CD4-positive, alpha-beta T cell (primary cell): ENCODE measurements at regions not wholly inside any gene's neighbourhood (a gene's known extent, or its start where the extent isn't known, plus 50 kb on each side); places are given as distances from the start of the nearest gene placed in this dataset.

Source experiments
- ATAC-seq: fragments of 200-7000 bp; cut with Tn5 transposase; one replicate; pipeline ENCODE4 v1.10.0; 2022; ENCODE audit warnings: mild to moderate bottlenecking; ENCODE audit not compliant: poor library complexity
- CTCF ChIA-PET: fragments of 350-600 bp; sonication (Branson Sonifier 250); formaldehyde crosslinking; loops from one replicate; lab custom pipeline; 2021; ENCODE audit warnings: antibody characterized with exemption, inconsistent platforms; lab: Charles Lee
- POLR2A ChIA-PET: fragments of 350-600 bp; sonication (Branson Sonifier 250); formaldehyde crosslinking; loops from one replicate; lab custom pipeline; 2021; ENCODE audit warnings: antibody characterized with exemption, inconsistent platforms; lab: Charles Lee
- DNase-seq, 14 experiments: peaks; one replicate each; pipeline ENCODE4 v3.0.0-alpha.2; 2013 to 2020; ENCODE audit warnings: mixed read lengths in 2 of 14
- H3K27ac ChIP-seq, 2 donors: one replicate each; pipeline versions ENCODE4 v1.5.1 to v1.7.0; 2013; ENCODE audit warnings: low read length in 2 of 2, low read depth in 1 of 2, mild to moderate bottlenecking in 1 of 2
- H3K27me3 ChIP-seq, 2 experiments: 1 replicate in 1 of 2; 2 replicates in 1 of 2; pipeline versions ENCODE4 v1.6.1 to v1.7.0; 2013; ENCODE audit warnings: low read length in 2 of 2, control low read depth in 1 of 2, mild to moderate bottlenecking in 1 of 2, moderate library complexity in 1 of 2; ENCODE audit not compliant: insufficient read depth in 2 of 2, control insufficient read depth in 1 of 2
- H3K36me3 ChIP-seq: one replicate; pipeline ENCODE4 v1.6.1; 2013; ENCODE audit warnings: low read length, control low read depth; ENCODE audit not compliant: insufficient read depth
- H3K4me1 ChIP-seq: one replicate; pipeline ENCODE4 v1.6.1; 2013; ENCODE audit warnings: low read length, control low read depth; ENCODE audit not compliant: insufficient read depth
- H3K4me3 ChIP-seq: one replicate; pipeline ENCODE4 v1.5.1; 2013; ENCODE audit warnings: mild to moderate bottlenecking, low read length, moderate library complexity
- H3K9me3 ChIP-seq, 2 experiments: 1 replicate in 1 of 2; 2 replicates in 1 of 2; pipeline versions ENCODE4 v1.6.1 to v1.7.0; 2013; ENCODE audit warnings: low read length in 2 of 2, mild to moderate bottlenecking in 2 of 2, control low read depth in 1 of 2, moderate library complexity in 1 of 2; ENCODE audit not compliant: control insufficient read depth in 1 of 2, insufficient read depth in 1 of 2
- H3K27ac Mint-ChIP-seq: one replicate; pipeline ENCODE4 v1.8.0; 2020; ENCODE audit warnings: mixed read lengths
- H3K27me3 Mint-ChIP-seq: one replicate; pipeline ENCODE4 v1.8.0; 2021; ENCODE audit warnings: mixed read lengths
- H3K36me3 Mint-ChIP-seq: one replicate; pipeline ENCODE4 v1.8.0; 2021; ENCODE audit warnings: low read depth, mixed read lengths
- H3K4me1 Mint-ChIP-seq: one replicate; pipeline ENCODE4 v1.8.0; 2021; ENCODE audit warnings: low read depth, mixed read lengths
- H3K4me3 Mint-ChIP-seq: one replicate; pipeline ENCODE4 v1.8.0; 2020; ENCODE audit warnings: mild to moderate bottlenecking, mixed read lengths
- H3K9me3 Mint-ChIP-seq: one replicate; pipeline ENCODE4 v1.8.0; 2020; ENCODE audit warnings: mixed read lengths
- intact Hi-C, 2 experiments: fragments of 100-400 bp; cut with DNase I in 1 of 2; cut with micrococcal nuclease in 1 of 2; formaldehyde crosslinking; loops; one replicate each; pipeline versions ENCODE4 v1.15.1 to v1.9.0; 2023 to 2025; cut with DNase I, micrococcal nuclease
- TF ChIP-seq, protein P1 (sequence below): fragments of 200-600 bp; IDR thresholded peaks from one replicate; pipeline ENCODE4 v1.8.0; 2022; ENCODE audit warnings: antibody characterized with exemption, mild to moderate bottlenecking

DNA sequence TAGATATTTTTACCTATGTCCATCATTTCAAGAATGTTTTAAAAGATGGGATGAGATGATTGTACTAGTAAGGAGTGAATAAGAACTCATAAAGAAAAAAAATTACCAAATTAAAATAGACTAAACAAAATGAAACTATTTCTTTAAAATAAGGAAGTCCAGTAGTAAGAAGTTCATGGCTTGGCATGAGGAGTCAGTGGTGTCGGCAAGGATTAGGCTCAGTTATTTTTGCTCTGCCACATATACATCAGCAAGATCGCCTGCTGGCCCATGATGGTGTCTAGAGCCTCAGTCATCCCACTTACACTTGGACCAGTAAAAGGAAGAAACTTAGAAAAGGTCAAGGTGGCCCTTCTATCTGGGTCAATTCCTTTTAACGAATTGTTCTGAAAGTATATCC, 300.9 kb upstream of the SLC8A1 start:
- intact Hi-C loops, result no loop called here
- Mint-ChIP-seq H3K4me3 (no peak overlapping the region), H3K36me3 (no peaks in the 10 kb centered on the region), H3K4me1 (no peaks in the 10 kb centered on the region), H3K27ac (no peak overlapping the region), H3K27me3 (no peaks in the 10 kb centered on the region), H3K9me3 (no peaks in the 10 kb centered on the region)
- ATAC-seq (no peak), DNase-seq (no peak)
- Histone ChIP-seq H3K4me3 (no peak overlapping the region), H3K4me1 (no peaks in the 10 kb centered on the region), H3K36me3 (no peaks in the 10 kb centered on the region), H3K27me3 (no peaks in the 10 kb centered on the region), H3K9me3 (no peaks in the 10 kb centered on the region), H3K27ac (no peak overlapping the region)
- ChIA-PET POLR2A (no interaction called here), CTCF (interaction anchor here (1.5 kb wide), 1 partner anchor 18 kb away, joined by 4 read pairs; no protein-coding TSS in a partner anchor)
- TF ChIP-seq, protein P1, sequence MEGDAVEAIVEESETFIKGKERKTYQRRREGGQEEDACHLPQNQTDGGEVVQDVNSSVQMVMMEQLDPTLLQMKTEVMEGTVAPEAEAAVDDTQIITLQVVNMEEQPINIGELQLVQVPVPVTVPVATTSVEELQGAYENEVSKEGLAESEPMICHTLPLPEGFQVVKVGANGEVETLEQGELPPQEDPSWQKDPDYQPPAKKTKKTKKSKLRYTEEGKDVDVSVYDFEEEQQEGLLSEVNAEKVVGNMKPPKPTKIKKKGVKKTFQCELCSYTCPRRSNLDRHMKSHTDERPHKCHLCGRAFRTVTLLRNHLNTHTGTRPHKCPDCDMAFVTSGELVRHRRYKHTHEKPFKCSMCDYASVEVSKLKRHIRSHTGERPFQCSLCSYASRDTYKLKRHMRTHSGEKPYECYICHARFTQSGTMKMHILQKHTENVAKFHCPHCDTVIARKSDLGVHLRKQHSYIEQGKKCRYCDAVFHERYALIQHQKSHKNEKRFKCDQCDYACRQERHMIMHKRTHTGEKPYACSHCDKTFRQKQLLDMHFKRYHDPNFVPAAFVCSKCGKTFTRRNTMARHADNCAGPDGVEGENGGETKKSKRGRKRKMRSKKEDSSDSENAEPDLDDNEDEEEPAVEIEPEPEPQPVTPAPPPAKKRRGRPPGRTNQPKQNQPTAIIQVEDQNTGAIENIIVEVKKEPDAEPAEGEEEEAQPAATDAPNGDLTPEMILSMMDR, result no peak

DNA sequence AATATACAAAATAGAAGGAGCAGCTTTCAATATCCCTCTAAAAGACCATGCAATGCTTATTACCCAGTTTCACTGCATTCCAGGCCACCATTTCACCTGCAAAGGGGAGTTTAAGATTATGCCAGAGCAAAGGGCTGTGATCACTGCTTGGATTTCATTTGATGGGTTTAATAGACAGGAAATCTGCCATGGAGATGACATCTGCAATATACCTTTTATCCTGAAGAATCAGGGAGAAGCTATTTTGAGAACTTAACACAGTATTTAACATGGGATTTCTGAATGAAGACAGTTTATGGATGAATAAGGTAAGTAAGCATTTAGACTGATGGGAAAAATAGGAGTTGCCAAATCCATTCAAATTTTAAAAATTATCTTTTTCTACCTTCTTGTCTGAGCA, 303.0 kb upstream of the SLC8A1 start:
- Mint-ChIP-seq H3K36me3 (no peaks in the 10 kb centered on the region), H3K4me3 (no peak overlapping the region), H3K4me1 (no peaks in the 10 kb centered on the region), H3K9me3 (no peaks in the 10 kb centered on the region), H3K27me3 (no peaks in the 10 kb centered on the region), H3K27ac (no peak overlapping the region)
- H3K27ac ChIP-seq, result no peak overlapping the region
- ChIA-PET POLR2A (no interaction called here), CTCF (no interaction called here)
- ATAC-seq (no peak), DNase-seq (no peak)
- no peaks in the 10 kb centered on the region for H3K4me1 ChIP-seq
- intact Hi-C loops, result no loop called here
- H3K4me3 ChIP-seq, result no peak overlapping the region
- H3K36me3 ChIP-seq, result no peaks in the 10 kb centered on the region
- no peaks in the 10 kb centered on the region for H3K27me3 ChIP-seq
- no peaks in the 10 kb centered on the region for H3K9me3 ChIP-seq
- TF ChIP-seq, protein P1, result no peak

DNA sequence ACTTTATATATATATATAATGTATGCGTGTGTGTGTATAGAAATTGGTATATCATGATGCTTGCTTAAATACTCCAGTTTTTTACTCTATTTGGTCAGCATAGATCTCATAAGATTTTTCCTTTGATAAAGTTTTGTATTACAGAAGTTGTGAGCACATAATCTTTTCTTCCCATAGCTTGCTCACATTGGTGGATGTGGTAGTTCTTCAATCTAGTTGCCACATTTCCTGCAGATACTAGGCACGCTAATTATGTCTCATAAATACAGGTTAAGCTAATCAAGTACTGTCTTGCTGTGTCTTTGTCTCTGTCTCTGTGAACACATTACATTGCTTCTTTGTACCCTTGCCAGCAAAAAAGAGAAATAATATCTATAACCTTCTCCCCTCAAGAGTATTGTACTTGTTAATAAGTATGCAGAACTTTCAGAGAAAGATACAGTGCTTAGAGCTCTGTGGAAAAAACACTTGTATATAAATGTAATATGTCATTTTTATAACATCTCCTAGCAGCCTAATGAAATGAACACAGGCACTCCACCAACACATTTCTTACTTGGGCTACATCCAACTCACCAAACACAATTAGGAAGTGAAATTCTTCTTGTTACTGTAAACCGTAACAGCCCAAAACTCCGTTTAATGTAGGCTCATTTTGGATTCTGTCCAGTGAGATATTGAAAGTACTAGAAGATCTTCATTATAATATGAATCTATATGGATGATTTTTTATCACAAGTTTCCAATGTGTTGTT, 306.7 kb upstream of the SLC8A1 start:
- no peak overlapping the region for H3K27ac Mint-ChIP-seq
- no peaks in the 10 kb centered on the region for H3K4me1 ChIP-seq
- TF ChIP-seq, protein P1, result no peak
- H3K4me3 Mint-ChIP-seq, result no peak overlapping the region
- H3K36me3 ChIP-seq, result no peaks in the 10 kb centered on the region
- intact Hi-C loops, result no loop called here
- H3K36me3 Mint-ChIP-seq, result no peaks in the 10 kb centered on the region
- no peaks in the 10 kb centered on the region for H3K9me3 ChIP-seq
- H3K27me3 ChIP-seq, result no peaks in the 10 kb centered on the region
- H3K4me3 ChIP-seq, result no peak overlapping the region
- no peaks in the 10 kb centered on the region for H3K9me3 Mint-ChIP-seq
- no peak for ATAC-seq
- no peaks in the 10 kb centered on the region for H3K27me3 Mint-ChIP-seq
- ChIA-PET CTCF (no interaction called here), POLR2A (no interaction called here)
- no peaks in the 10 kb centered on the region for H3K4me1 Mint-ChIP-seq
- DNase-seq, result no peak
- H3K27ac ChIP-seq, result no peak overlapping the region
